Muscle layer of duodenum (tissue), 2 donors: ENCODE measurements at regions not wholly inside any gene's neighbourhood (a gene's known extent, or its start where the extent isn't known, plus 50 kb on each side); places are given as distances from the start of the nearest gene placed in this dataset.

Source experiments
- H3K27ac ChIP-seq: one replicate; pipeline ENCODE4 v1.7.0; 2013; ENCODE audit warnings: mild to moderate bottlenecking, low read length
- H3K27me3 ChIP-seq: one replicate; pipeline ENCODE4 v1.7.0; 2013; ENCODE audit warnings: low read depth, mild to moderate bottlenecking, control low read depth, low read length
- H3K36me3 ChIP-seq, 2 donors: one replicate each; pipeline ENCODE4 v1.7.0; 2013; ENCODE audit warnings: low read length in 2 of 2, control low read depth in 1 of 2, mild to moderate bottlenecking in 1 of 2; ENCODE audit not compliant: insufficient read depth in 2 of 2, control insufficient read depth in 1 of 2
- H3K4me1 ChIP-seq, 2 donors: one replicate each; pipeline ENCODE4 v1.7.0; 2013; ENCODE audit warnings: low read length in 2 of 2, mild to moderate bottlenecking in 2 of 2, control low read depth in 1 of 2, moderate library complexity in 1 of 2; ENCODE audit not compliant: insufficient read depth in 2 of 2, control insufficient read depth in 1 of 2
- H3K4me3 ChIP-seq, 2 donors: one replicate each; pipeline ENCODE4 v1.7.0; 2013; ENCODE audit warnings: low read length in 2 of 2, low read depth in 1 of 2, mild to moderate bottlenecking in 1 of 2
- H3K9me3 ChIP-seq, 2 donors: one replicate each; pipeline ENCODE4 v1.7.0; 2013; ENCODE audit warnings: low read length in 2 of 2, control low read depth in 1 of 2, mild to moderate bottlenecking in 1 of 2; ENCODE audit not compliant: control insufficient read depth in 1 of 2
- donor health status: healthy.

DNA sequence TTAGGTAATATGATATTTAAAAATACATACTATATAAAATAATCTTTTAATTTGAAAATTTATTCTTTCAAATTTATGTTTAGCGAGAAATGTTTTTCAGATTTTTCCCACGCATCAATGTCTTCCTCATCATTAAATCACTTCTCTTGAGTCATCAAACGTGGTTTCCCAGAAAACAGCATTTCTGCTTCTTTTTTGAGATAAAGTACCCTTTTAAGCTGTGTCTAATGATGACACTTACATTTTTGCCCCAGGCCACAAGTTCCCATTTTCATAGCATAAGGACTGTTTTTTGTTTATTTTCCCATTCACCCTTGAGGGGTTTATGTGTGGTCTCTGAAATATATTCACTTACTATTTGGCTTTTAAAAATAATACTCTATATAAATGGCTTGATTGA, 139.0 kb upstream of the HS3ST3A1 start:
- Histone ChIP-seq H3K27ac (no peak overlapping the region), H3K27me3 (no peaks in the 10 kb centered on the region), H3K4me1 (no peaks in the 10 kb centered on the region), H3K4me3 (no peak overlapping the region), H3K36me3 (no peaks in the 10 kb centered on the region), H3K9me3 (no peaks in the 10 kb centered on the region)

DNA sequence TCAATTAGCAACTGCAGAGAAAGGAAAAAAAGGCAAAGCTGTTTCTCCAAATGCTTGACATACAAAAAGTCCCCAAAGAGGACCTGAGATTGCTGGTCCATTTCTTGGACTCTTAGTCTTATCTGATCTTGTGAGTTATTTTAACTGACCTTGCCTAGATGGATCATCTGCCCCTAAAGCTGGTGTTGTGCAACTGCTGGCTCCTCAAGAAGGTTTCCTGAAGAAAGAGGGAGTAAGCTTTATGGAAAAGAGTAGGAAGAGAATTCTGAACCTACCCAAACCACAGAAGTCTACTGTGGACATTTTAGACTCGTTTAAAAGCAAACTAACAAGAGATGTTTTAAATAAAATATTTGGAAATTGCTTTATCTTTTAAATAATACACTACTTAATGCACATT, 140.0 kb upstream of the HS3ST3A1 start:
- H3K4me3 ChIP-seq = no peak overlapping the region
- no peaks in the 10 kb centered on the region for H3K9me3 ChIP-seq
- H3K27me3 ChIP-seq = no peaks in the 10 kb centered on the region

DNA sequence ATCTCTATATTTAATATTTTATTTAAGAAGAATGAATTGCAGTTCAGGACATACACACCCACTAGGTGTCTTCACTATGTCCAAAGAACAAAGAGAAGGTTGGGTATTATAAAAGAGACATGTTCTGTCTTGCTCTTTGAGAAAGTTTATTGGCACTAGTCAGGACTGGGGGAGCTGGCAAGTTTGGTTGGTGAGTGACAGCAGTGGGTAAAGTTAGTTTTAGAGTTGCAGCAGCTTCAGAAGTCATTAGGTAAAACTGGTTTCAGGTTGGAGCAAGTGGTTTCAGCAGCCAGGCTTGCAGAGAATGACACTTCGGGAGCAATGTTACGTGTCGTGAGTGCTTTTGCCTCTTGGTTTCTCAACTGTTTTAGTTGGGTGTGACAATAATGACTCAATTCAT, 142.2 kb upstream of the HS3ST3A1 start:
- H3K27ac ChIP-seq = no peak overlapping the region
- H3K36me3 ChIP-seq = no peaks in the 10 kb centered on the region
- no peaks in the 10 kb centered on the region for H3K4me1 ChIP-seq
- no peaks in the 10 kb centered on the region for H3K9me3 ChIP-seq
- H3K27me3 ChIP-seq = no peaks in the 10 kb centered on the region
- no peak overlapping the region for H3K4me3 ChIP-seq

More for the DNA sequence above, 140.0 kb upstream of the HS3ST3A1 start:
- Histone ChIP-seq H3K4me1 (no peaks in the 10 kb centered on the region), H3K27ac (no peak overlapping the region), H3K36me3 (no peaks in the 10 kb centered on the region)

DNA sequence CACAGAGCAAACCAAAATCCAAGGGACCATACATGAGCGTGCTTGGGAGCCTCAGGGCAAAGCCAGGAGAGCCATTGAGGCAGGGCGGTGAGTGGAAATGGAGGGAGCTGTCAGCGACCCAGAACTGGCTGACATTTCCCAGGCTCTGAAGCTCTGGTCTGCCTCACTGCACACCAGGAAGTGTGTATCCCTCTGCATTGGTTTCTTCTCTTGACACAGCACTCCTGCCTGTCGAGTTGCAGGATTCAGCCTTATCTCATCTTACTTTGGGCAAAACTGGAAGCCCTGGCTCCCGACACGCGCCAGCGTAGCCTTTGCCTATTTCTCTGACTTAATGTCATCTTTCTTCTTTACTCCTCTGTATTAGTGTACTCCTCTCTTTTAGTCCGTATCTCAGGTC, 144.7 kb upstream of the HS3ST3A1 start:
- no peak overlapping the region for H3K4me3 ChIP-seq
- H3K27me3 ChIP-seq = no peaks in the 10 kb centered on the region
- H3K36me3 ChIP-seq = no peaks in the 10 kb centered on the region
- H3K4me1 ChIP-seq = no peaks in the 10 kb centered on the region
- no peak overlapping the region for H3K27ac ChIP-seq
- H3K9me3 ChIP-seq = no peaks in the 10 kb centered on the region

DNA sequence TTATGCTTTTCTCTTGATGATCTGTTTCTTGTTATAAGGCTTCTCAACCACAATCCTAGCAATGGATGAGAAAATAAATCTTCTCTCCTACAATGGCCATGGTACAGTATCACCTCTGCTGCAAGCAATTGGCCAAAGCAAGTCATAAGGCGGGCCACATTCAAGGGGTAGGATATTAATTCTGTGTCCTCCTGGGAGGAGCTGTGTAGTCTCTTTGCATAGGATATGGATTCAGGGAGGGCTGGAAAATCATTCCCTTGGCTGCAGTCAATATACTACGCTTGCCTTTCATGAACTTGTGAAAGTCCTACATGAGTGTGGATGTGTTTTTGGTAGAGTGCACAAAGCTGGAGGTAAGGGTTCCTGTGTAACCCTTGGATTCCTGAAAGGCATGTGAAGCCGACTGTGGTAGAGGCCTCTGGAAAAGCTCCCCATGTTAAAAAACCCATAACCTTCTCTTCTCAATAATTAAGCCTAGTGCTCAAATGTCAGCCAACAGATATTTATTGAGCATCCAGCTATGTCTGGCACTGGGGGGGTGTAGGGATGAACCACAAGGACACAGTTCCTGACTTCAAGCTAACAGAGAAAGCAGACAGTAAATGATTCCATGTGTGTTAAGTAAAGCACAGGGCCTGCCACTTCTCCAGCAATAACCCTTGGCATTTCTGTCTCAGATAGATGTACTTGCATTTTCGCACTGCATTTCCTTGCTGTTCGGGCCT, 147.6 kb upstream of the HS3ST3A1 start:
- Histone ChIP-seq H3K9me3 (no peaks in the 10 kb centered on the region), H3K27ac (no peak overlapping the region), H3K27me3 (no peaks in the 10 kb centered on the region)

DNA sequence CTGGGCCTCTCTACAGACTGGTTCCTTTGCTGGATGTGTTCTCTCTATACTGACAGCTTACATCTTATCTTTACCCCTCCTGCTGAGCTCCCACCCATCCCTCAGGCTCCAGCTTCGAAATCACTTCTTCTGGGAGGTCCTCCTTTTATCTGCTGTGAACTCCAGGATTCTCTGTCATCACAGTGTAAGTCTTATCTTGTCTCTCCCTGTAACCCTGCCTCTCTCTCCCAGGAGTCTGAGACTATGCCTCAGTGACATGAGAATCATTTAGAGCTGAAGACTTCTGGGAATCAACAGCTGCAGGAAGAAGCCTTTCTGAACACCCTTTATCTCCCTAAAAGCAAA, 148.1 kb upstream of the HS3ST3A1 start:
- H3K27ac ChIP-seq = no peak overlapping the region
- no peaks in the 10 kb centered on the region for H3K27me3 ChIP-seq
- H3K4me1 ChIP-seq = no peaks in the 10 kb centered on the region

More for the DNA sequence above, 147.6 kb upstream of the HS3ST3A1 start:
- Histone ChIP-seq H3K4me3 (no peak overlapping the region), H3K4me1 (no peaks in the 10 kb centered on the region), H3K36me3 (no peaks in the 10 kb centered on the region)

DNA sequence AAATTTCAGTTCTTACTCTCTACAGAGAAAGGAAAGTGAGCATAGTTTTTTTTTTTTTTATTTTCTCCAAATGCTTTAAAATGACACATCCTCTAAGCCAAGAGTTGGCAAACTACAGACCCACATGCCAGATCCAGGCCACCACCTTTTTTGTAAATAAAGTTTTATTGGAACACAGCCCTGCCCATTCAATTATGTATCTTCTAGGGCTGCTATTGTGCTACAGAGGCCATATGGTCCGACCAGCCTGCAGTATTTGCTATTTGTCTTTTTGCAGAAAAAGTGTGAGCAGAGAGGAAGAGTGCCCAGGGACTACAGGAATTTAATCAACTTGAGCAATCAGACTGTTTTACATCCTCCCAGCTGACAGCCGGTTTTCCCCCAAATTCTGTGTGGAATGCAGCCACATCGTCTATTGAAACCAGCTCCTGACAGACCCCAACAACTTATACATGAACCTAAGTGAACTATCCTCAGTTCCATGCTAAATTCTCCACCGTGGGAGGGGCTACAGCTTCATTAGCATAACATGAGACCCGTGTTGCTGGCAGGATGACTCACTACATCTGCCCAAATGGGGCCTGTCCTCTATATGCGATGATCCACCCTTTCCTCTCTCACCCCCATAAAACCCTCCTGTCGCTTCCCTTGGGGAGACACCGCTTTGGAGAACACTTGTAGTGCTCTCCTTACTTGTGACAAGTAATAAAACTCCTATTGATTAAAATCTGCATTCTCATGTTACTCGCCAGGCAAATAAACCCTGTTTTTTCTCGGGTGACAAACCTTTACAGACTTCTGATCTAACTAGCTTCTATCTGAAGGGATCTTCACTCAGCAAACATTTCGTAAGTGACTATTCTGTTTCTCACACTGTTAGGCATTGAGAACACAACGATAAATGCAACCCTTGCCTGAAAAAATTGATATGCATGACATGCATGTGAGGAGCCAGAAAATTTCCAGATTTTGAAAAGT, 149.4 kb upstream of the HS3ST3A1 start:
- H3K27me3 ChIP-seq = no peaks in the 10 kb centered on the region
- no peak overlapping the region for H3K4me3 ChIP-seq
- H3K27ac ChIP-seq = no peak overlapping the region
- H3K9me3 ChIP-seq = no peaks in the 10 kb centered on the region
- H3K36me3 ChIP-seq = no peaks in the 10 kb centered on the region
- H3K4me1 ChIP-seq = no peaks in the 10 kb centered on the region

More for the DNA sequence above, 148.1 kb upstream of the HS3ST3A1 start:
- Histone ChIP-seq H3K4me3 (no peak overlapping the region), H3K9me3 (no peaks in the 10 kb centered on the region), H3K36me3 (no peaks in the 10 kb centered on the region)

DNA sequence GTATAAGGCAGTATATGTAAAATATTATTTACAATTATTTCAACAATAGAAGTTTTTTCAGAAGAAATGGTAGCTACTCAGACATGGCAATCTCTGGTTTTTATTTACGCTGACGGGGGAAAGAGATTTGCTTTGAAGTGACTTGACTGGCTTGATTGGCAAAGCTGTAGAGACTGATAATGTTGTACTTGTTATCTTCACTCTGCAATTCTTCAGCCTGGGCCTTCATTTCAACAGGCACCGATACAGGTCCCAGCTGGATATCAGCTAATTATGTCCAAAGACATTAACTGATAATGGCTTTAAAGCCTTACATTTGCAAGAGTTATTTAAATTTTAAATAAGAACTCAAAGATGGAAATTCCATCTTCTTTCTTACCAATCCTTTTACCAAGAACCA, 151.4 kb upstream of the HS3ST3A1 start:
- Histone ChIP-seq H3K9me3 (no peaks in the 10 kb centered on the region), H3K4me1 (no peaks in the 10 kb centered on the region), H3K27me3 (no peaks in the 10 kb centered on the region), H3K27ac (no peak overlapping the region), H3K4me3 (no peak overlapping the region), H3K36me3 (no peaks in the 10 kb centered on the region)

DNA sequence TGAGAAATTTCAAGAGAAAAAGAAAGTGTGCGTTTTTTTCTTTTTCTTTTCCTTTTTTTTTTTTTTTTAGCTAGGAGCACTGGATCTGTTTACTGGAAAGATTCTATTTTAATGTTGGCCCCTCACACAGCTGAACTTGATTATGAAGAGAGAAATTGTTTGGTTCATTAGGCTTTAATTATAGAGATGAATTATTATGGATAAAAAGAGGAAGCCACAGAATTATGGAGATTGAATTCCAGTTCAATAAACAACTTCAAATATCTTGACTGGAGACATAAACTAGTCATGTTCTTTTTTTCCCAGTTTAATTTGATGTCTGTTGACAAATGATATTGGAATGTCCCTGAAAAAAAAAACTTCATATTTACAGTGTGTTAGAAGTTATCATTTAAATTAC, 152.0 kb upstream of the HS3ST3A1 start:
- Histone ChIP-seq H3K27me3 (no peaks in the 10 kb centered on the region), H3K4me3 (no peak overlapping the region), H3K4me1 (no peaks in the 10 kb centered on the region), H3K9me3 (no peaks in the 10 kb centered on the region), H3K27ac (no peak overlapping the region), H3K36me3 (no peaks in the 10 kb centered on the region)

DNA sequence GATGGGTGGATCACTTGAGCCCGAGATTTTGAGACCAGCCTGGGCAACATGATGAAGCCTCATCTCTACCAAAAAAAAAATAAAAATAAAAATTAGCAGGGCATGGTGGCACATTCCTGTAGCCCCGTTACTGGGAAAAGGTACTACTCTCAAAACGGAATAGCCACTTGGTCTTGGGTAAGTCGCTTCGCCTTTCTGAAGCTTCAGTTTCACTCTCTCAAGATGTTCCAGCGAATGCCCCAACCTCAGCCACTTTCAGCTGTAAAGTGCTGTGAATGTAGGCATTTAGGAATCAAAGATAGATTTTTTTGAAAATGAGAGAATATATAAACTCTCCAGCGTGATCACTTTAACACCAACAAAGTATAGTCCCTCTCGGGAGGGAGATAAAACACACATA, 154.1 kb upstream of the HS3ST3A1 start:
- no peaks in the 10 kb centered on the region for H3K27me3 ChIP-seq
- no peak overlapping the region for H3K4me3 ChIP-seq
- no peaks in the 10 kb centered on the region for H3K4me1 ChIP-seq
- H3K36me3 ChIP-seq = no peaks in the 10 kb centered on the region
- no peak overlapping the region for H3K27ac ChIP-seq
- no peaks in the 10 kb centered on the region for H3K9me3 ChIP-seq

DNA sequence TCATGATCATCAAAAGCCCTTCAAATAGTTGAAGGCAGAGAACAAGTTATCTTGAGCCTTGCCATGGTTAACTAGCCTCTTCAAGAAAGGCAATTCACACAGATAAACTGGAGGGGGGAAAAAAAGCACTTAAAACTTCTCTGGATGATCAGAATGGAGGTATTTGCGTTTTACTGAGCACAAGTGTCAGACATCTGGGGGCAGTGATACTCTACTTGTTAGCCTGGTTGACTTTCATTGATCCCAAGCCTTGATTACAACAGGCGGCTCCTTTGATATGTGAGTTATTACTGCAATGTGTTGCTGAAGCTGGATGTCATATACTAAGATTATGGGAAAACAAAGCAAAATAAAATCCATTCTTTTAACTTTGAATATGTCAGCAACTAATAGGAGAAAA, 155.0 kb upstream of the HS3ST3A1 start:
- Histone ChIP-seq H3K9me3 (no peaks in the 10 kb centered on the region), H3K27ac (no peak overlapping the region), H3K27me3 (no peaks in the 10 kb centered on the region), H3K36me3 (no peaks in the 10 kb centered on the region), H3K4me1 (no peaks in the 10 kb centered on the region), H3K4me3 (no peak overlapping the region)
